ENCODE measurements at regions not wholly inside any gene's neighbourhood (a gene's known extent, or its start where the extent isn't known, plus 50 kb on each side); places are given as distances from the start of the nearest gene placed in this dataset.
A peak's percentile ranks its signal among the peaks of the same experiment; 100 is the strongest.

GRCh38 chr15:45743426-45744235 is 108.8 kb downstream of the SQOR start:
- peak; percentile 62 for DNase-seq

DNA sequence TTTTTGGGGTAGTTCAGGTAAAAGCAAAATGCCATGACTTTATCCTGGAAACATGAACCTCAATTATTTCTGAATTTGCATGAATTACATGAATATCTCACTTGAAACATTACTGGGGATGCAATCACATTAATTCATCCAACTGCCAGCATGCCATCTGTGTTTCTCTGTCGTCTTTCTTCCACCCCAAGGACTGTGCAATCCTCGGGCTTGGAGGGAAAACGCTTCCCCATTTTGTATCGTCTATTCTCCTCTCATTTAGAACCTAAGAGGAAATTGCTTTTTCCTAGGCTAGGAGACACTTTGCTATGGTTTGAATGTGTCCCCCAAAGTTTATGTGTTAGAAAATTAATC is 109.4 kb downstream of the SQOR start:
- no peak for DNase-seq

DNA sequence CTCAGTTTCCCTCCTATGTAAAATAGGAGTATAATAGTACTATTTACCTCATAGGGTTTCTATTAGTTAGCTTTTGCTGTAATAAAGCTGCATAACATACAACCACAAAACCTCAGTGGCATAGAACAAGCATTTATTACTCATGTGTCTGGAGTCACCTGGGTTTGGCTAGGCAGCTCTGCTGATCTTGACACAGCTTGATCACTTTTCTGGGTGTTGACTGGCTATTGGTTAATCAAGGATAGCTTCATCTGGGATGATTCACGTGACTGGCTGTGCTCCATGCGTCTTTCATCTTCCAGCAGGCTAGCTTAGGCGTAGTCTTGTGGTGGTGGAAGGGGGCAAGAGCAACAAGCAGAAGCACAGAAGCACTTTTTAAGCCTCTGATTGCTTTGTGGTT is 112.6 kb downstream of the SQOR start:
- DNase-seq: no peak

- DNase-seq: no peak
These were observed 116.8 kb downstream of the SQOR start for GRCh38 chr15:45751629-45752028.

DNA sequence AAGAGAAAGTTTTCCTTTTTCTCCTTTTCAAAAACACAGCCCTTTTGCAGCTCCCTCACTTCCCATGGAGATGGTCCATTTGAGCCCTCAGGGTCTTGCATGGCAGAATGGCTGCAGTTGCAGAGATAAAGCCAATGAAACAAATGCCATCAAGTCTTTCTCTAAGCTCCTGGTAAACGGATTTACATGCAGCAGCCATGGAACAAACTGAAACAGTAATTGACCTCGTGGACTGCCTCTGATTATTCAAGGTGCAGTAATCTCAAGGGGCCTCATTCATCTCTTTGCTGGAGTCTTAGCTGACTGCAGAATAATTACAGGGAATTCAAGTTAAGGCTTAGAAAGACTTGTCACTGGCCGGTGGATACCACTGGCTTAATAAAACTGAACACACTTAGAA is 125.1 kb downstream of the SQOR start:
- peak; percentile 53 for DNase-seq

DNA sequence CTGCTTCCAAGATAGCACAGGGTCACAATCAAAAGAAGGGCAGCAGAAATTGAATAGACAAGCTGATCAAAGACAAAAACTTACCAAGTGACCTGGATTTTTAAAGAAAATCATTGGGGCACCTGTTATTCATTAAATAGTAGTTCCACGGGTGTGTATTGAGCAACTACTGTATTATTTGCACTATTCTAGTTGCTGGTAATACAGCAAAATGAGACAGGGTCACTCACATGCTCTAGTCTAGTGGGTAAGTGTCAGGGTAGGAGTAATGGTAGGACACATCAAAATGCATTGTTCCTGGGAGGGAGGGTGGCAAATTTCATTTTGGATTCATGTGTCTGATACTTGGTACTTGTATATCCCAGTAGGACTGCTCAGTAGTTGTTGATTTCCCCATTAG is 127.9 kb downstream of the SQOR start:
- DNase-seq: no peak

DNA sequence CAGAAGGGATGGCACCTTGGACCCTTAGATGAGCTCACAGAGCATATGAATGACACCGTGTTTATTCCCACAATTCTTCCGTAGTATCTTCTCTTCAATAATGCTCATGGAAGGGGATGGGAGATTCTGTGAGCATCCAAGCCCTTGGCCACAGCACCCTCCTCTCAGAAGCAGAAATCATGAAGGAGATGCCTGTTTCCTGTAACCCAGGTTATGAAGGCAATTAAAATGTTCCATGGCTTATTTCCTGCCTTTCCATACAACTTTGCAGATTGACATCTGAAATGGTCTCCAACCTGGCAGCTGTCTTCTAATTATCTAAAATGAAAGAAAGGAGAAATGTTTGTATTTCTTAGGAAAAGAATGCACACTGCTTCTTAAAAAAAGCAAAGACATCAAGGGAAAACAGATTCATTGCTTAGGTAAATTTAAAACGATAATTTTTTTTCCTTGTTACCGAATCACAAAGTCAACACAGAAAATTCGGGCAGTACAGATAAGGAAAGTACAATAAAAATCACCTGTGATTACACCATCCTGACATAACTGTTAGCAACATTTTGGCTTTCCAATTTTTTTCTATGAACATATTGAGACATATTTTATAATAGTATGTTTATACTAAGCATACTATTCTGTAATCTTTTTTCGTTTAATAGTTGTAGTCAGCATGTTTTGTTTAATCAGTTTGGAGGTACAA is 128.5 kb downstream of the SQOR start:
- DNase-seq: peak; percentile 12

DNA sequence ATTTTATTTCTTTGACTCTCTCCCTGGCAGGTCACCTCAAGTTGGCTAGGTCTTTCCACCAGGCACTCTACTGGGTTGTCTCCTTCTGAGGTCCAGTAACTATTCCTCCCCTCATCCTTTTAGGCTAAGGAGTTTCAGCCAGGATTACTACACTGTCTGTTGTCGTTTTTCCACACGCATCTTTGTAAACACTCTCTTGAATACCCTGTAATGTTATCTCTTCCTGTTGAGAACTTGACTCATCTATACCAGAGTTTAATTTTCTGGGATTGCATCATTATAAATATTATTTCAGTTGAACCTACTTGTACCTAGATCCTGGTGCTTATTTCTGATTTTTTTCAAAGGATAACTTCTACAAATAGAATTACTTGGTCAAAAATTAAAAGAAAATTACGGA is 138.3 kb downstream of the SQOR start:
- no peak for DNase-seq

DNA sequence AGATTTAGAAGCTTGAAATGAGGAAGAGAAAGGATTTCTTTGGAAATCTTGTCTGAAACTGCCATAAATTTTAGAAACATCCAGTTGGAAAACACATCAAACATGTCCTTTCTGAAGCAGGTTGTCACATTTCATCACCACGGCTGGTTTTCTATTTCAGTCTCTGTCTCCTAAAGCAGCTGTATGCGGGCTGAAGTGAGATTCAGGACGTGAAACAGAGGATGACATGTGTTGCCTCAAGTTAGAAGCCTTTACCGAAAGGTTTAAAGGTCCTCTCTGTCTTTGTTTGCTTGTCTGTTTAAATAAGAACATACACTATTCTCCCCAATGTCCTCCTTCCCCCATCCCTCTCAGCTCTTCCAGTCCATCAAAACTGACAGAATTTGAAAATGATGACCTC is 141.9 kb downstream of the SQOR start:
- DNase-seq: no peak

- DNase-seq: no peak
These were observed 143.0 kb downstream of the SQOR start for GRCh38 chr15:45777781-45778180.

DNA sequence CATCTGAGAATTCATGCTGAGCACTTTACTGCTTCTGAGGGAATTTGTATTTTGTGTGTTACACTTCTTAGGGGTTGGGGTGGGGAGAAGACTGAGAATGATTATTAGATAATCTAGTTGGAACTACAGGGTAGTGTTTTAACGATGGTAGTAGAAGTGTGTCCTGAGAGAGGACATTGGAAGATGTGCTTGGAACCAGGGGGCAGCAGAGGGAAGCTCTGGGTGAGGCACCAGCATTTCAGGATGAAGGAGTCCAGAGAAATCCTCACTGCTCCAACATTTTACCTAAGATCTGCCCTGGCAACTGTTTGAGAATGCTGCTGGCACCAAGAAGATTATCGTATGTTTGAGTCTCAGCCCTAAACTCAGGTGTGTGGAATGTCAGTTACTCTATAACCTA is 145.5 kb downstream of the SQOR start:
- no peak for DNase-seq

- DNase-seq: no peak
These were observed 149.8 kb downstream of the SQOR start for GRCh38 chr15:45784656-45785055.

- DNase-seq: peak; percentile 73
These were observed 151.1 kb downstream of the SQOR start for GRCh38 chr15:45785897-45786296.

DNA sequence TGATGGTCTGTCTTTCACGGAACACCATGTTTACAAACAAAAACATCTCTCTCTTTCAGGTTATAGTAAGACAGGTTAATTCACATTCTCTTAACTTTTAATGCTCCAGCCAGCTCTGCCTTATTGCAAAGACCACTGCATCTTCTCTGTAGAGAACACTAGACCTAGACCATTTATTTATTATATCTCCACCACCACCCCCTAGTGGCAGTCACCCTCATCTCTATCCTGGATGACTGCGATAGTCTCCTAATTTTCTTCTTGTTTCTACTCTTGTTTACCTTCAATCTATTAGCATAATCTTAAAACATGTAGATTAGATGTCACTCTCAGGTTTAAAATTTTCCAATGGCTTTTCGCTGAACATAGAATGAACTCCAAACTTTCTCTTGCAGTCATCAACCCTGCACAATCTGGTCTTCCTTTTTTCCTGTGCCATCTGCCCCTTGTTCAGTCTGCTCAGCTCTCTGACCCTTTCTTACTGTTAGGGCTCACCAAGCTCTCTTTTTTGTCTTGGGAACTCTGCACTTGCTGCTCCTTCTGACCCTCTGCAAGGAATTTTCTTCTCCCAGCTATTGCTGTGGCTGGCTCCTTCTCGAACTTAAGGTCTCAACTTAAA is 155.6 kb downstream of the SQOR start:
- DNase-seq: peak; percentile 69

GRCh38 chr15:45794304-45794703 is 159.5 kb downstream of the SQOR start:
- DNase-seq: no peak

DNA sequence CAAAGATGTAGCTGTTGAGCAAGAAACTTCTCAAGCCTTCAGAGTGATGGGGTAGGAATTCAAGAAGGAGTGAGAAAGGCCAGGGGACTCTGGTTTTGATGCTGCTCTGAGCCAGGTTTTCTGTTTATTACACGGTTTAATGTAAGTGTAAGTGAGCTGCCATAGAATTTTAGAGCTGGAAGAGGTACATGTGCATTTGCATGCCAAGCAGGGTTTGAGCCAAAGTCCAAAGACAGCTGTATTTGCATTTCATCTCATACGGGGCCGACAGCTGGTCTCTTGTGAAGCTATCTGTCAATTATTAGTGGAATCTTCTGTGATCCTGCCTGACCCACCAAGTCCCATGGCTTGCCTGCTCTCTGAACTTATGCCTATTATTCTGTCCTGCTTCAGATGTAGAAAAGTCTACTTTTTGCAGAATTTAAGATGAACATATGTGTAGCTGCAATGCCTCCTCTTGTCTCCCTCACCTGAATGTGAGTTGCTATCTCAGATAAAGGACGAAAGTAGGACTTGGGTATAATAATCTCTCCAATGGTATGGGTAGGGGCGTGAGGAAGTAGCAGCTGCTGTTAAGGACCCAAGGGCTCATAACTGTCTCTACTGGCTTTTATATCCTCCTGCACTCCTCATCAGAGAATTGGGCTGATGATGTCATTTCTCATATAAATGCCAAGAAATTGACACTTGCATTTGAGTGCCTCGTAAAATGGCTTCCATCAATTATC is 160.0 kb downstream of the SQOR start:
- peak; percentile 78 for DNase-seq

GRCh38 chr15:45795440-45796069 is 160.7 kb downstream of the SQOR start:
- DNase-seq: peak; percentile 94

DNA sequence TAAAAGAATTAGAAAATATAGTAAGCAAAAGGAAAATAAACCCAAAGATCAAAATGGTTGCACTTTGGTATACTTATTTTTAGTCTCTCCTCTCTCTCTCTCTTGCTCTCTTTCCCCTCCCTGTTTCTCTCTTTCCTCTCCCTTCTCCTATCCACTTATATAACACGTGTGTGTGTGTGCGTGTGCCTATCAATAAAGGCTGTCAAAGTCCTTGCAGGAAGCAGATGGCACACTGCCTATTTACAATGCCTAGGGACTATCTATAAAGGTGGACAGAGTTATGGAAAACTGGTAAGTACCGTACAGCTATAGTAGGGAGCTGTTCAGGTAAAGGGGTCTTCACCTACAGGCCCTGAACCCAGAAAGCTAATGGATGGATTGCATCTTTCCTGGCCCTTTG is 161.6 kb downstream of the SQOR start:
- peak; percentile 36 for DNase-seq

GRCh38 chr15:45799508-45799907 is 164.7 kb downstream of the SQOR start:
- DNase-seq: no peak

- peak; percentile 89 for DNase-seq
These were observed 166.7 kb downstream of the SQOR start for GRCh38 chr15:45801543-45801942.

GRCh38 chr15:45802140-45802539 is 167.3 kb downstream of the SQOR start:
- DNase-seq: peak; percentile 100

DNA sequence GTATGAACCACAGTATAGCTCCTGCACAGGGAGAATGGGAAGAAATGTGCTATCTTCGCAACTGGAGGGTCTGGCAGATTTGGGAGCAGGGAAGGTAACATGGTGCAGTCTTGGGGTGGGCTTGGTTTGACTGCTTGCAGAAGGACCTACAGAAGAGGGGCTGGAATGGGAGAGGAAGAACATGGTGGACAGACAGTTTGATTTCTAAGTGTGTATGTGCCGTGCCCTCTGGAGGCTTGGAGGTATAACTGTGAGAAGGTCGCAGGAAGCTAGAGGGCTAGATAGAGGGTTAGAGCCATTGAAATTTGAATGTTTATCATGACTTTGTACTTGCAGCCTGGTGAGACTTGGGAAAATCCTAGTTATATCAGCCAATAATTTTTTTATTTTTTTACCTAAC is 169.2 kb downstream of the SQOR start:
- peak; percentile 25 for DNase-seq

DNA sequence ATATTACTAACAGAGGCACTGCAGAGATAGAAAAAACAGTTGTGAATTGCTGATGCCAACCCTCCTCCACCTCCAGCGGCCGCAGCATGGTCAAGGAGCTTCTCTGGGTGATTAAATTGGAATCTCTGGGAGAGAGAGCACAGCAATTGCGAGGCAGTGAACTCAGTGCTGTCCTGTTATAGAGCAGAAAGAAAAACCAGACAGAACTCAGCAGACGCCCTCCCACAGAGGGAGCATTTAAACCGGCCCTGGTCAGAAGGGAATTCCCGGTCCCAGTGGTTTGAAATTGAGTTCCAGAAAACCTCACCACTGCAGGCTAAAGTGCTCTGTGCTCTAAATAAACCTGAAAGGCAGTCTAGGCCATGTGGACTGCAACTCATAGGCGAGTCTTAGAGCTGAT is 175.4 kb downstream of the SQOR start:
- DNase-seq: no peak
